Vagina (tissue), 2 donors: ENCODE measurements at regions not wholly inside any gene's neighbourhood (a gene's known extent, or its start where the extent isn't known, plus 50 kb on each side); places are given as distances from the start of the nearest gene placed in this dataset.

Experiments used
- DNase-seq, 2 donors: peaks; one replicate each; pipeline ENCODE4 v3.0.0-alpha.2; 2017; ENCODE audit errors: extremely low spot score in 2 of 2
- H3K27ac ChIP-seq: fragments of 200-600 bp; sonication (generic); one replicate; pipeline ENCODE4 v1.5.1; 2019
- H3K27me3 ChIP-seq: fragments of 200-600 bp; sonication (generic); one replicate; pipeline ENCODE4 v1.5.1; 2019
- H3K36me3 ChIP-seq, 2 donors: fragments of 200-600 bp; sonication (generic); one replicate each; pipeline ENCODE4 v1.5.1; 2017 to 2019
- H3K4me1 ChIP-seq: fragments of 200-600 bp; sonication (generic); one replicate; pipeline ENCODE4 v1.5.1; 2019
- H3K4me3 ChIP-seq, 2 donors: fragments of 200-600 bp; sonication (generic); 1 replicate in 1 of 2; 2 replicates in 1 of 2; pipeline ENCODE4 v1.5.1; 2016 to 2019
- H3K9me3 ChIP-seq: fragments of 200-600 bp; sonication (generic); one replicate; pipeline ENCODE4 v1.5.1; 2019
- POLR2A ChIP-seq, 2 donors: fragments of 450-650 bp; IDR thresholded peaks; one replicate each; pipeline ENCODE4 v1.6.1; 2017; ENCODE audit warnings: antibody characterized with exemption in 2 of 2, mild to moderate bottlenecking in 2 of 2, moderate library complexity in 2 of 2
- POLR2AphosphoS5 ChIP-seq, 2 donors: sonication (generic); formaldehyde crosslinking; IDR thresholded peaks; one replicate each; pipeline ENCODE4 v1.9.0; 2017; ENCODE audit warnings: antibody characterized with exemption in 2 of 2, mild to moderate bottlenecking in 2 of 2, low read depth in 1 of 2; ENCODE audit not compliant: insufficient read depth in 1 of 2
- intact Hi-C: fragments of 100-400 bp; cut with DNase I; formaldehyde crosslinking; loops from one replicate; pipeline ENCODE4 v1.15.1; 2023
- TF ChIP-seq, protein P1 (sequence below), 3 experiments: fragments of 450-650 bp in 2 of 3; fragments of 200-600 bp in 1 of 3; sonication (generic) in 1 of 3; IDR thresholded peaks; one replicate each; pipeline ENCODE4 v1.5.1; 2017 to 2019; ENCODE audit warnings: antibody characterized with exemption in 3 of 3, mild to moderate bottlenecking in 2 of 3, moderate library complexity in 2 of 3

DNA sequence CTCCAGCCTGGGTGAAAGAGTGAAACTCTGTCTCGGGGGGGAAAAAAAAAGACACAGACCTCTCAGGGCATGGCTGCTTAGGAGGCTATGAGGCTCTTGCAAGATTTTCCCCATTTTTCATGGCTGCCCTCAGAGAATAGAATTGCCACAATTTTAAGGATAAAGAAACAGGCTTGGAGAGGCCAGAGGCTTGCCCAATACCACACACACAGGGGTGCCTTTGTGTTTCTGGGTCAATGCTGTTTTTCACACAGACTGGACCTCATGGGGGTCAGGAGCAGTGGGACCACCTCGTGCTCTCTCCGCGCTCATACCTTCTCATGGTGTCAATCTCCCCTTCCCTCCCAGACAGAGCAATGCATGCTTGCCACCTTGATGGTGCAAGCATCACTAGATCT lies 65.4 kb upstream of the ST3GAL5 start:
- H3K4me1 ChIP-seq: peaks cover 4% of the 10 kb centered on the region
- intact Hi-C loops: no loop called here
- no peak overlapping the region for H3K27ac ChIP-seq
- H3K36me3 ChIP-seq: no peaks in the 10 kb centered on the region
- H3K27me3 ChIP-seq: no peaks in the 10 kb centered on the region
- H3K4me3 ChIP-seq: no peak overlapping the region
- H3K9me3 ChIP-seq: no peaks in the 10 kb centered on the region
- no peak for DNase-seq
- TF ChIP-seq, protein P1, sequence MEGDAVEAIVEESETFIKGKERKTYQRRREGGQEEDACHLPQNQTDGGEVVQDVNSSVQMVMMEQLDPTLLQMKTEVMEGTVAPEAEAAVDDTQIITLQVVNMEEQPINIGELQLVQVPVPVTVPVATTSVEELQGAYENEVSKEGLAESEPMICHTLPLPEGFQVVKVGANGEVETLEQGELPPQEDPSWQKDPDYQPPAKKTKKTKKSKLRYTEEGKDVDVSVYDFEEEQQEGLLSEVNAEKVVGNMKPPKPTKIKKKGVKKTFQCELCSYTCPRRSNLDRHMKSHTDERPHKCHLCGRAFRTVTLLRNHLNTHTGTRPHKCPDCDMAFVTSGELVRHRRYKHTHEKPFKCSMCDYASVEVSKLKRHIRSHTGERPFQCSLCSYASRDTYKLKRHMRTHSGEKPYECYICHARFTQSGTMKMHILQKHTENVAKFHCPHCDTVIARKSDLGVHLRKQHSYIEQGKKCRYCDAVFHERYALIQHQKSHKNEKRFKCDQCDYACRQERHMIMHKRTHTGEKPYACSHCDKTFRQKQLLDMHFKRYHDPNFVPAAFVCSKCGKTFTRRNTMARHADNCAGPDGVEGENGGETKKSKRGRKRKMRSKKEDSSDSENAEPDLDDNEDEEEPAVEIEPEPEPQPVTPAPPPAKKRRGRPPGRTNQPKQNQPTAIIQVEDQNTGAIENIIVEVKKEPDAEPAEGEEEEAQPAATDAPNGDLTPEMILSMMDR (IDR thresholded peaks at IDR 0.05): no peak
- TF ChIP-seq POLR2A (IDR thresholded peaks at IDR 0.05) (no peak), POLR2AphosphoS5 (IDR thresholded peaks at IDR 0.05; ENCODE audit: insufficient read depth in 1 of 2, low read depth in 1 of 2) (no peak)

- no peaks in the 10 kb centered on the region for H3K36me3 ChIP-seq
- intact Hi-C loops: no loop called here
- H3K4me3 ChIP-seq: no peak overlapping the region
- DNase-seq: no peak
- no peak overlapping the region for H3K27ac ChIP-seq
- no peaks in the 10 kb centered on the region for H3K9me3 ChIP-seq
- TF ChIP-seq POLR2AphosphoS5 (IDR thresholded peaks at IDR 0.05; ENCODE audit: insufficient read depth in 1 of 2, low read depth in 1 of 2) (no peak), POLR2A (IDR thresholded peaks at IDR 0.05) (no peak)
- TF ChIP-seq, protein P1 (IDR thresholded peaks at IDR 0.05): no peak
- no peaks in the 10 kb centered on the region for H3K27me3 ChIP-seq
- H3K4me1 ChIP-seq: peaks cover 4% of the 10 kb centered on the region
These were observed 64.7 kb upstream of the ST3GAL5 start for GRCh38 chr2:85953476-85953875.

DNA sequence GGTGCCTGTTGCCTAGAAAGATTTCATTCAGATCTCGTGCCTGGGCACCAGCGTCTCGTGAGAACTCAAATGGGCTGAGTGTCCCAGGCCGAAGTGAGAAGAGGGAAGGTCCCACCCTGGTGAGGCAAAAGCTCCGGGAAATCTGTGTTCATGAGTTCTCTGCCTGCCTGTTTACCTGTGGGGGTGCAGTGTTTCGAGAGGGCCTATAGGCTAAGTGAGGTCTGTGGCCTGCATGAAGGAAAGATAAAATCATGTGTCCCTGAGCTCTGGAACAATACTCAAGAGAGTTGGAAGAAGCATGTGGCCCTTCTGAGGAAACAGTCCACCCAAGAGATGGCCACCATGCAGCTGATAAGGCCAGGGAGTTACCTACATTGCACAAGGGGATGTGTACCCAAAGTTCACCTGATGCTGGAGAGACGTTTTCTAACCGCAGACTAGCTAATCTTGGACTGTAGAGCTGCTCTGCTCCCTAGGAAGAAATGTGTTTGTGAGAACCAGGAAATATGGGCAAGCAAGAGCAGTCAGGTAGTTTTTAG lies 63.5 kb upstream of the ST3GAL5 start:
- Histone ChIP-seq H3K27ac (no peak overlapping the region), H3K27me3 (no peaks in the 10 kb centered on the region), H3K4me1 (peaks cover 4% of the 10 kb centered on the region), H3K4me3 (no peak overlapping the region), H3K9me3 (no peaks in the 10 kb centered on the region), H3K36me3 (no peaks in the 10 kb centered on the region)
- DNase-seq: no peak
- no peak for TF ChIP-seq POLR2AphosphoS5 (IDR thresholded peaks at IDR 0.05; ENCODE audit: insufficient read depth in 1 of 2, low read depth in 1 of 2)
- no peak for TF ChIP-seq POLR2A (IDR thresholded peaks at IDR 0.05)
- TF ChIP-seq, protein P1 (IDR thresholded peaks at IDR 0.05): no peak
- intact Hi-C loops: no loop called here

GRCh38 chr2:85951351-85952067 lies 62.7 kb upstream of the ST3GAL5 start:
- intact Hi-C loops: no loop called here
- H3K36me3 ChIP-seq: no peaks in the 10 kb centered on the region
- H3K27me3 ChIP-seq: no peaks in the 10 kb centered on the region
- TF ChIP-seq, protein P1 (IDR thresholded peaks at IDR 0.05): no peak
- TF ChIP-seq POLR2A (IDR thresholded peaks at IDR 0.05): no peak
- H3K9me3 ChIP-seq: no peaks in the 10 kb centered on the region
- DNase-seq: no peak
- H3K27ac ChIP-seq: no peak overlapping the region
- H3K4me3 ChIP-seq: no peak overlapping the region
- H3K4me1 ChIP-seq: peaks cover 3% of the 10 kb centered on the region

GRCh38 chr2:85950743-85951142 lies 62.0 kb upstream of the ST3GAL5 start:
- Histone ChIP-seq H3K27ac (no peak overlapping the region), H3K4me1 (no peaks in the 10 kb centered on the region), H3K27me3 (no peaks in the 10 kb centered on the region), H3K36me3 (no peaks in the 10 kb centered on the region), H3K9me3 (no peaks in the 10 kb centered on the region), H3K4me3 (no peak overlapping the region)
- intact Hi-C loops: no loop called here
- TF ChIP-seq POLR2A (IDR thresholded peaks at IDR 0.05) (no peak), POLR2AphosphoS5 (IDR thresholded peaks at IDR 0.05; ENCODE audit: insufficient read depth in 1 of 2, low read depth in 1 of 2) (no peak)
- TF ChIP-seq, protein P1 (IDR thresholded peaks at IDR 0.05): no peak
- no peak for DNase-seq
